Panc1 (cell line): ENCODE measurements at regions not wholly inside any gene's neighbourhood (a gene's known extent, or its start where the extent isn't known, plus 50 kb on each side); places are given as distances from the start of the nearest gene placed in this dataset.

Source experiments
- ATAC-seq: fragments of 200-7000 bp; cut with Tn5 transposase; 2 replicates; pipeline ENCODE4 v1.9.1; 2020; ENCODE audit warnings: mild to moderate bottlenecking, moderate library complexity
- BruUV-seq: library from RNA; stranded (reverse); fragments of 400-500 nt; replicated peaks from 2 replicates; lab custom pipeline; 2021; lab: Mats Ljungman, UMichigan
- CTCF ChIA-PET: fragments of 300-600 bp; sonication (Branson Sonifier 250); formaldehyde crosslinking; loops from one replicate; lab custom pipeline; 2022; ENCODE audit warnings: antibody characterized with exemption; lab: Charles Lee
- POLR2A ChIA-PET: fragments of 300-600 bp; sonication (Branson Sonifier 250); formaldehyde crosslinking; loops from one replicate; lab custom pipeline; 2022; ENCODE audit warnings: antibody characterized with exemption; lab: Charles Lee
- DNase-seq: peaks from one replicate; pipeline ENCODE4 v3.0.0-alpha.2; 2010; ENCODE audit warnings: low read depth, low spot score
- H3K27ac ChIP-seq: 2 replicates; pipeline ENCODE4 v1.5.1; 2011; ENCODE audit warnings: mild to moderate bottlenecking, low read length, inconsistent platforms
- H3K27me3 ChIP-seq: fragments of 200-500 bp; sonication (Bioruptor generic); 2 replicates; pipeline ENCODE4 v1.6.0; 2014; ENCODE audit warnings: low read length, inconsistent platforms; ENCODE audit not compliant: control insufficient read depth, insufficient read depth
- H3K36me3 ChIP-seq: fragments of 200-500 bp; sonication (Bioruptor generic); 2 replicates; pipeline ENCODE4 v1.5.1; 2014; ENCODE audit warnings: inconsistent platforms, mild to moderate bottlenecking, low read length, moderate library complexity; ENCODE audit not compliant: control insufficient read depth, insufficient read depth
- H3K4me1 ChIP-seq: 2 replicates; pipeline ENCODE4 v1.5.1; 2011; ENCODE audit warnings: inconsistent platforms, mild to moderate bottlenecking, low read length, moderate library complexity; ENCODE audit not compliant: control insufficient read depth, insufficient read depth
- H3K4me3 ChIP-seq, 2 experiments: 2 replicates each; pipeline ENCODE4 v1.5.1; 2011 to 2012; ENCODE audit warnings: low read depth in 2 of 2, low read length in 2 of 2, mild to moderate bottlenecking in 2 of 2, inconsistent platforms in 1 of 2, moderate library complexity in 1 of 2
- H3K9me3 ChIP-seq: fragments of 200-500 bp; sonication (Bioruptor generic); 2 replicates; pipeline ENCODE4 v1.5.1; 2014; ENCODE audit warnings: low read depth, mild to moderate bottlenecking, inconsistent platforms, low read length, moderate library complexity; ENCODE audit not compliant: control insufficient read depth, insufficient read depth
- POLR2AphosphoS5 ChIP-seq: IDR thresholded peaks from 2 replicates; pipeline ENCODE4 v1.6.1; 2012; ENCODE audit warnings: mild to moderate bottlenecking, low read depth, low read length, moderate library complexity
- SIN3A ChIP-seq: IDR thresholded peaks from 2 replicates; pipeline ENCODE4 v1.6.1; 2012; ENCODE audit warnings: low read depth, mild to moderate bottlenecking, low read length, moderate library complexity, borderline replicate concordance; ENCODE audit not compliant: insufficient read depth
- TCF7L2 ChIP-seq: IDR thresholded peaks from 2 replicates; pipeline ENCODE4 v1.6.1; 2011; ENCODE audit warnings: mild to moderate bottlenecking, low read depth, low read length, inconsistent platforms
- in situ Hi-C: cut with HindIII; loops from 2 replicates; pipeline ENCODE4 v1.10.0; 2016; ENCODE audit warnings: low sequenced_read_pairs, low pct_unique_long_range_greater_than_20kb
- intact Hi-C: fragments of 100-400 bp; cut with micrococcal nuclease; formaldehyde crosslinking; loops from one replicate; pipeline ENCODE4 v1.10.0; 2022; ENCODE audit not compliant: unreplicated experiment
- TF ChIP-seq, protein P1 (sequence below): fragments of 450-650 bp; IDR thresholded peaks from 2 replicates; pipeline ENCODE4 v1.5.1; 2017; ENCODE audit warnings: mild to moderate bottlenecking
- TF ChIP-seq, protein P2 (sequence below), 2 experiments: IDR thresholded peaks; 2 replicates each; pipeline ENCODE4 v1.6.1; 2011 to 2012; ENCODE audit warnings: low read depth in 2 of 2, control low read depth in 1 of 2, low read length in 1 of 2, mild to moderate bottlenecking in 1 of 2, moderate library complexity in 1 of 2; ENCODE audit not compliant: insufficient read depth in 1 of 2

DNA sequence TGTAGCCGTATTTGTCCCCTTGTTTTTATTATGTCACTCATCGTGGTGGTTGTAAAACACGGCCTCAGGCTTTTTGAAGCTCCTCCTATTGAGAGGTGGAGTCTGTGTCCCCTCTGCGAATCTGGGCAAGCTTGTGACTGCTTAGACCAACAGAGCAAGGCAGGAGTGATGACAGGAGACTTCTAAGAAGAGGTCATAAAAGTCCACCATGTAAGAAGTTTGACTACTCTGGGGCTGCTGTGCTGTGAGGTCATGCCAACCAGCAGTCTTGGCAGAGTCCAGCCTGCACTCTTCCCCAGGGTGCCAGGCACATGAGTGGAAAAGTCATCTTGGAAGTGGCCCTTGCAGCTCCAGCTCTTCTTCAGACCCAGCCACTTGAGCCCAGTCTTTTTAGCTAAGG is 83.8 kb upstream of the SPTBN1 start:
- no peak for ATAC-seq
- in situ Hi-C loops (no loop called here), intact Hi-C loops (no loop called here)
- BruUV-seq: no TSS peak
- no peaks in the 10 kb centered on the region for H3K4me1 ChIP-seq
- DNase-seq: no peak
- ChIA-PET POLR2A (no interaction called here), CTCF (no interaction called here)
- no peaks in the 10 kb centered on the region for H3K36me3 ChIP-seq
- no peak overlapping the region for H3K4me3 ChIP-seq
- H3K27me3 ChIP-seq: peaks cover 6% of the 10 kb centered on the region; the same call in 1 of the 2 replicates
- H3K9me3 ChIP-seq: no peaks in the 10 kb centered on the region; the same call in 1 of the 2 replicates
- TF ChIP-seq SIN3A (no peak), TCF7L2 (no peak), POLR2AphosphoS5 (no peak)
- TF ChIP-seq, protein P1, sequence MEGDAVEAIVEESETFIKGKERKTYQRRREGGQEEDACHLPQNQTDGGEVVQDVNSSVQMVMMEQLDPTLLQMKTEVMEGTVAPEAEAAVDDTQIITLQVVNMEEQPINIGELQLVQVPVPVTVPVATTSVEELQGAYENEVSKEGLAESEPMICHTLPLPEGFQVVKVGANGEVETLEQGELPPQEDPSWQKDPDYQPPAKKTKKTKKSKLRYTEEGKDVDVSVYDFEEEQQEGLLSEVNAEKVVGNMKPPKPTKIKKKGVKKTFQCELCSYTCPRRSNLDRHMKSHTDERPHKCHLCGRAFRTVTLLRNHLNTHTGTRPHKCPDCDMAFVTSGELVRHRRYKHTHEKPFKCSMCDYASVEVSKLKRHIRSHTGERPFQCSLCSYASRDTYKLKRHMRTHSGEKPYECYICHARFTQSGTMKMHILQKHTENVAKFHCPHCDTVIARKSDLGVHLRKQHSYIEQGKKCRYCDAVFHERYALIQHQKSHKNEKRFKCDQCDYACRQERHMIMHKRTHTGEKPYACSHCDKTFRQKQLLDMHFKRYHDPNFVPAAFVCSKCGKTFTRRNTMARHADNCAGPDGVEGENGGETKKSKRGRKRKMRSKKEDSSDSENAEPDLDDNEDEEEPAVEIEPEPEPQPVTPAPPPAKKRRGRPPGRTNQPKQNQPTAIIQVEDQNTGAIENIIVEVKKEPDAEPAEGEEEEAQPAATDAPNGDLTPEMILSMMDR: no peak
- TF ChIP-seq, protein P2, sequence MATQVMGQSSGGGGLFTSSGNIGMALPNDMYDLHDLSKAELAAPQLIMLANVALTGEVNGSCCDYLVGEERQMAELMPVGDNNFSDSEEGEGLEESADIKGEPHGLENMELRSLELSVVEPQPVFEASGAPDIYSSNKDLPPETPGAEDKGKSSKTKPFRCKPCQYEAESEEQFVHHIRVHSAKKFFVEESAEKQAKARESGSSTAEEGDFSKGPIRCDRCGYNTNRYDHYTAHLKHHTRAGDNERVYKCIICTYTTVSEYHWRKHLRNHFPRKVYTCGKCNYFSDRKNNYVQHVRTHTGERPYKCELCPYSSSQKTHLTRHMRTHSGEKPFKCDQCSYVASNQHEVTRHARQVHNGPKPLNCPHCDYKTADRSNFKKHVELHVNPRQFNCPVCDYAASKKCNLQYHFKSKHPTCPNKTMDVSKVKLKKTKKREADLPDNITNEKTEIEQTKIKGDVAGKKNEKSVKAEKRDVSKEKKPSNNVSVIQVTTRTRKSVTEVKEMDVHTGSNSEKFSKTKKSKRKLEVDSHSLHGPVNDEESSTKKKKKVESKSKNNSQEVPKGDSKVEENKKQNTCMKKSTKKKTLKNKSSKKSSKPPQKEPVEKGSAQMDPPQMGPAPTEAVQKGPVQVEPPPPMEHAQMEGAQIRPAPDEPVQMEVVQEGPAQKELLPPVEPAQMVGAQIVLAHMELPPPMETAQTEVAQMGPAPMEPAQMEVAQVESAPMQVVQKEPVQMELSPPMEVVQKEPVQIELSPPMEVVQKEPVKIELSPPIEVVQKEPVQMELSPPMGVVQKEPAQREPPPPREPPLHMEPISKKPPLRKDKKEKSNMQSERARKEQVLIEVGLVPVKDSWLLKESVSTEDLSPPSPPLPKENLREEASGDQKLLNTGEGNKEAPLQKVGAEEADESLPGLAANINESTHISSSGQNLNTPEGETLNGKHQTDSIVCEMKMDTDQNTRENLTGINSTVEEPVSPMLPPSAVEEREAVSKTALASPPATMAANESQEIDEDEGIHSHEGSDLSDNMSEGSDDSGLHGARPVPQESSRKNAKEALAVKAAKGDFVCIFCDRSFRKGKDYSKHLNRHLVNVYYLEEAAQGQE (IDR thresholded peaks at IDR 0.05; ENCODE audit: insufficient read depth in 1 of 2, low read depth in 2 of 2, low read length in 1 of 2): no peak
- H3K27ac ChIP-seq: no peak overlapping the region

DNA sequence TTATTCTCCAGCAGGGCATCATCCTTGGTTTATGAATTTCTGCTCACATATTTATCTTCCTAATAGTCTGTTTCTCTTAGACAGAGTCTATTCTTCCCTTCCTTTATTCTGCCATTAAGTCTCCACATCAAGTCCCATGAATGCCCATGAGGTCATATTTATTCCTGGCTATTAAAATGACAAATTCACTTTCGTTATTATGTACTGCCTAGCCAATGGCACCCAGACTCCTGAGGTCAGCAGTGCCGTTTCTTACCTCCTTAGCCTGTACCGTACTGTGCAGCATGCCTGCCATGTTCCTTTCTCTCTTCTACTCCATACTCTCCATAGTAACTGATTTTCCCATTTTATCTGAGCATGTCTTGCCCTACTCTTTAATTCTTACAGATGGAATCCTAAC is 82.3 kb upstream of the SPTBN1 start:
- TF ChIP-seq SIN3A (no peak), POLR2AphosphoS5 (no peak), TCF7L2 (no peak)
- TF ChIP-seq, protein P1: no peak
- TF ChIP-seq, protein P2 (IDR thresholded peaks at IDR 0.05; ENCODE audit: insufficient read depth in 1 of 2, low read depth in 2 of 2, low read length in 1 of 2): no peak
- BruUV-seq: no TSS peak

More for the DNA sequence above, 82.3 kb upstream of the SPTBN1 start:
- Histone ChIP-seq H3K36me3 (no peaks in the 10 kb centered on the region), H3K9me3 (no peaks in the 10 kb centered on the region), H3K4me3 (no peak overlapping the region), H3K27ac (no peak overlapping the region), H3K27me3 (peaks cover 12% of the 10 kb centered on the region; the same call in 1 of the 2 replicates), H3K4me1 (no peaks in the 10 kb centered on the region)
- ChIA-PET CTCF (no interaction called here), POLR2A (no interaction called here)
- in situ Hi-C loops (no loop called here), intact Hi-C loops (no loop called here)
- ATAC-seq (no peak), DNase-seq (no peak)
